WTC11 (cell line): ENCODE measurements at regions not wholly inside any gene's neighbourhood (a gene's known extent, or its start where the extent isn't known, plus 50 kb on each side); places are given as distances from the start of the nearest gene placed in this dataset.

Experiments
- ATAC-seq: fragments of 200-7000 bp; cut with Tn5 transposase; 2 replicates; pipeline ENCODE4 v1.10.0; 2021; ENCODE audit warnings: mild to moderate bottlenecking, moderate library complexity
- CTCF ChIA-PET: fragments of 300-600 bp; sonication (Branson Sonifier 250); formaldehyde crosslinking; loops from one replicate; lab custom pipeline; 2021; ENCODE audit warnings: antibody characterized with exemption; lab: Charles Lee
- POLR2A ChIA-PET: fragments of 350-600 bp; sonication (Branson Sonifier 250); formaldehyde crosslinking; loops from one replicate; lab custom pipeline; 2021; ENCODE audit warnings: antibody characterized with exemption; lab: Charles Lee
- DNase-seq: peaks from one replicate; pipeline ENCODE4 v3.0.0; 2021; ENCODE audit warnings: low spot score
- H3K27ac Mint-ChIP-seq: 2 replicates; pipeline ENCODE4 v1.8.0; 2021; ENCODE audit warnings: mixed read lengths
- H3K27me3 Mint-ChIP-seq: 2 replicates; pipeline ENCODE4 v1.8.0; 2021; ENCODE audit warnings: low read depth, mild to moderate bottlenecking, moderate library complexity, mixed read lengths
- H3K36me3 Mint-ChIP-seq: 2 replicates; pipeline ENCODE4 v1.8.0; 2021; ENCODE audit warnings: mixed read lengths
- H3K4me1 Mint-ChIP-seq: 2 replicates; pipeline ENCODE4 v1.8.0; 2022; ENCODE audit warnings: mixed read lengths
- H3K4me3 Mint-ChIP-seq: 2 replicates; pipeline ENCODE4 v1.8.0; 2021; ENCODE audit warnings: mild to moderate bottlenecking, moderate library complexity, mixed read lengths
- H3K9me3 Mint-ChIP-seq: 2 replicates; pipeline ENCODE4 v1.8.0; 2021; ENCODE audit warnings: mixed read lengths
- ARID4B ChIP-seq: sonication (generic); formaldehyde crosslinking; IDR thresholded peaks from 2 replicates; pipeline ENCODE4 v1.8.0; 2023; ENCODE audit warnings: missing genetic modification reagents, mild to moderate bottlenecking, borderline replicate concordance
- ATF2 ChIP-seq: sonication (generic); formaldehyde crosslinking; IDR thresholded peaks from 2 replicates; pipeline ENCODE4 v1.8.1; 2022; ENCODE audit warnings: low read depth, missing genetic modification reagents, borderline replicate concordance
- FOXJ3 ChIP-seq: sonication (generic); formaldehyde crosslinking; IDR thresholded peaks from 2 replicates; pipeline ENCODE4 v1.9.0; 2021; ENCODE audit warnings: missing genetic modification reagents, mild to moderate bottlenecking, borderline replicate concordance
- HMGA2 ChIP-seq: fragments of 250-450 bp; sonication (Bioruptor Pico); IDR thresholded peaks from 2 replicates; pipeline ENCODE4 v1.4.0; 2021; ENCODE audit warnings: mild to moderate bottlenecking, moderate library complexity
- IRF2 ChIP-seq: sonication (generic); formaldehyde crosslinking; IDR thresholded peaks from 2 replicates; pipeline ENCODE4 v1.8.0; 2022; ENCODE audit warnings: low read depth, missing genetic modification reagents, borderline replicate concordance
- NFYB ChIP-seq: sonication (generic); formaldehyde crosslinking; conservative IDR thresholded peaks from 2 replicates; pipeline ENCODE4 v1.8.0; 2022; ENCODE audit warnings: low read depth, missing genetic modification reagents
- NR2C2 ChIP-seq: sonication (generic); formaldehyde crosslinking; IDR thresholded peaks from 2 replicates; pipeline ENCODE4 v1.8.0; 2022; ENCODE audit warnings: mild to moderate bottlenecking, missing genetic modification reagents
- SOX15 ChIP-seq: fragments of 250-450 bp; sonication (Bioruptor Pico); IDR thresholded peaks from 2 replicates; pipeline ENCODE4 v1.9.0; 2021; ENCODE audit warnings: mild to moderate bottlenecking
- SP1 ChIP-seq: sonication (generic); formaldehyde crosslinking; conservative IDR thresholded peaks from 2 replicates; pipeline ENCODE4 v1.8.1; 2022; ENCODE audit warnings: missing genetic modification reagents
- TCF7 ChIP-seq: sonication (generic); formaldehyde crosslinking; IDR thresholded peaks from 2 replicates; pipeline ENCODE4 v1.8.0; 2022; ENCODE audit warnings: mild to moderate bottlenecking, low read depth, missing genetic modification reagents, moderate library complexity
- ZMAT4 ChIP-seq: fragments of 250-450 bp; sonication (Bioruptor Pico); IDR thresholded peaks from 2 replicates; pipeline ENCODE4 v1.9.0; 2021; ENCODE audit warnings: mild to moderate bottlenecking
- ZNF263 ChIP-seq: sonication (generic); formaldehyde crosslinking; IDR thresholded peaks from 2 replicates; pipeline ENCODE4 v1.8.1; 2022; ENCODE audit warnings: low read depth, mild to moderate bottlenecking, moderate library complexity, missing genetic modification reagents
- ZNF317 ChIP-seq: sonication (generic); formaldehyde crosslinking; IDR thresholded peaks from 2 replicates; pipeline ENCODE4 v1.8.1; 2023; ENCODE audit warnings: low read depth, mild to moderate bottlenecking, moderate library complexity, missing genetic modification reagents, borderline replicate concordance
- ZNF532 ChIP-seq: fragments of 250-450 bp; sonication (Bioruptor Pico); IDR thresholded peaks from 2 replicates; pipeline ENCODE4 v1.9.0; 2021; ENCODE audit warnings: mild to moderate bottlenecking, borderline replicate concordance
- TF ChIP-seq, protein P1 (sequence below): sonication (generic); formaldehyde crosslinking; IDR thresholded peaks from 2 replicates; pipeline ENCODE4 v1.8.1; 2023; ENCODE audit warnings: mild to moderate bottlenecking, missing genetic modification reagents, moderate library complexity
- TF ChIP-seq, protein P2 (sequence below): fragments of 250-450 bp; sonication (Bioruptor Pico); conservative IDR thresholded peaks from 2 replicates; pipeline ENCODE4 v1.9.0; 2021; ENCODE audit warnings: mild to moderate bottlenecking
- TF ChIP-seq, protein P3 (sequence below): sonication (generic); formaldehyde crosslinking; IDR thresholded peaks from 2 replicates; pipeline ENCODE4 v1.8.1; 2023; ENCODE audit warnings: mild to moderate bottlenecking, missing genetic modification reagents, moderate library complexity

DNA sequence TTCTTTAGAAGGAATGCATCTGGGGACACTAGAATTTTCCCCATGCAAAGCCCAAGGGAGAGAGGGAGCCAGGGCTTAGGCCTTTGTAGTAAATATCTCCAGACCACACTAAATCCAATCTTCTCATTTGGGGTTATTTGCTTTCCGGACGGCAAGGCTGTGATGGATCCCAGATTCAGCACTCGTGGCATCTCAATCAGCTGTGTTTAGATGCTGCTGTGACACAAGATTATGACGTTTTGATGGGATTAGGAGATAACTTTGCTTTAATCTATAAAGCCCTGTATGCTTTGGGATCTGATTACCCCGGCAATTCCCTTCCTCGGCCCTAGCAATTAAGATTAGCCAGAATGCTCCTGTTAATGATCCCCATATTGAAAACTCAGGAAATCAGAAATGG lies 686.7 kb upstream of the TBX3 start:
- Mint-ChIP-seq H3K27ac (no peak overlapping the region), H3K27me3 (peaks cover 10% of the 10 kb centered on the region; the same call in 1 of the 2 replicates), H3K4me3 (no peak overlapping the region), H3K9me3 (peaks cover 33% of the 10 kb centered on the region), H3K4me1 (peaks cover 10% of the 10 kb centered on the region), H3K36me3 (peaks cover 10% of the 10 kb centered on the region)
- no peak for ATAC-seq
- DNase-seq = no peak
- ChIA-PET CTCF (no interaction called here), POLR2A (no interaction called here)
- TF ChIP-seq HMGA2 (CRISPR knock-in tag) = no peak
- no peak for TF ChIP-seq ZNF263 (CRISPR knock-in tag)
- no peak for TF ChIP-seq IRF2 (CRISPR knock-in tag)
- no peak for TF ChIP-seq ZNF317
- no peak for TF ChIP-seq TCF7 (CRISPR knock-in tag)
- no peak for TF ChIP-seq FOXJ3
- TF ChIP-seq ATF2 (CRISPR knock-in tag) = no peak
- no peak for TF ChIP-seq NR2C2 (CRISPR knock-in tag)
- TF ChIP-seq SP1 (CRISPR knock-in tag) = no peak
- TF ChIP-seq, protein P1, sequence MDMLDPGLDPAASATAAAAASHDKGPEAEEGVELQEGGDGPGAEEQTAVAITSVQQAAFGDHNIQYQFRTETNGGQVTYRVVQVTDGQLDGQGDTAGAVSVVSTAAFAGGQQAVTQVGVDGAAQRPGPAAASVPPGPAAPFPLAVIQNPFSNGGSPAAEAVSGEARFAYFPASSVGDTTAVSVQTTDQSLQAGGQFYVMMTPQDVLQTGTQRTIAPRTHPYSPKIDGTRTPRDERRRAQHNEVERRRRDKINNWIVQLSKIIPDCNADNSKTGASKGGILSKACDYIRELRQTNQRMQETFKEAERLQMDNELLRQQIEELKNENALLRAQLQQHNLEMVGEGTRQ (CRISPR knock-in tag) = no peak
- TF ChIP-seq, protein P2, sequence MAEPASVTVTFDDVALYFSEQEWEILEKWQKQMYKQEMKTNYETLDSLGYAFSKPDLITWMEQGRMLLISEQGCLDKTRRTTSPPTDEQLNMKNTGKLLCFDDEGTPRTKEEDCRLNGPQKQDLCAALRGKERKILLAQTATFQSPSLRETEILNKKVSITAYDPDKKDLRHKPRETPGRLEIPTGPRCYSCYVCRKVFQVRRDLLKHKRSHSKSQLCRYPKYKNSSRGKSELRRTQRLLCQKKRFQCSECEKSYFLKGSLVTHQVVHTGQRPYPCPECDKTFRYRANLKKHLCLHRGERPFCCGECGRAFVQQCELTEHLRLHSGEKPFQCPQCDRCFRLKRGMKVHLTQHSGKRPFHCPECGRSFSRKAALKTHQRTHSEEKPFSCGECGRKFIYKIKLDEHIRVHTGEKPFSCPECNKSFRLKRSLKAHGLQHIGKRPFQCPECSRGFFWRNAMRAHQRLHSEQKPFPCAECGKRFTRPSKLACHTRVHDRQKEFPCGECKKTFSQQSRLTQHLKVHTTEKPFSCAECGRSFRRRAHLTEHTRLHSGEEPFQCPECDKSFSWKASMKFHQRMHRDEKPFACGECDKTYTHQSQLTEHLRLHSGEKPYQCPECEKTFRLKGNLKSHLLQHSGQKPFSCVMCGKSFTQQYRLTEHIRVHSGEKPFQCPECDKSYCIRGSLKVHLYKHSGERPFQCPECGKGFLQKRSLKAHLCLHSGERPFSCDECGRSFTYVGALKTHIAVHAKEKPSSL (CRISPR knock-in tag) = no peak
- TF ChIP-seq, protein P3, sequence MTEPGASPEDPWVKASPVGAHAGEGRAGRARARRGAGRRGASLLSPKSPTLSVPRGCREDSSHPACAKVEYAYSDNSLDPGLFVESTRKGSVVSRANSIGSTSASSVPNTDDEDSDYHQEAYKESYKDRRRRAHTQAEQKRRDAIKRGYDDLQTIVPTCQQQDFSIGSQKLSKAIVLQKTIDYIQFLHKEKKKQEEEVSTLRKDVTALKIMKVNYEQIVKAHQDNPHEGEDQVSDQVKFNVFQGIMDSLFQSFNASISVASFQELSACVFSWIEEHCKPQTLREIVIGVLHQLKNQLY (CRISPR knock-in tag) = no peak
- TF ChIP-seq SOX15 (CRISPR knock-in tag) = no peak
- TF ChIP-seq NFYB (CRISPR knock-in tag) = no peak
- no peak for TF ChIP-seq ZMAT4 (CRISPR knock-in tag)
- TF ChIP-seq ARID4B = no peak
- no peak for TF ChIP-seq ZNF532
